B cell (primary cell): ENCODE measurements at regions not wholly inside any gene's neighbourhood (a gene's known extent, or its start where the extent isn't known, plus 50 kb on each side); places are given as distances from the start of the nearest gene placed in this dataset.

Source experiments
- ATAC-seq: fragments of 200-7000 bp; cut with Tn5 transposase; one replicate; pipeline ENCODE4 v1.10.0; 2021; ENCODE audit warnings: low read depth, mild to moderate bottlenecking, moderate number of reproducible peaks, moderate library complexity
- CTCF ChIA-PET: fragments of 350-600 bp; sonication (Branson Sonifier 250); formaldehyde crosslinking; loops from one replicate; lab custom pipeline; 2021; ENCODE audit warnings: antibody characterized with exemption, inconsistent platforms; lab: Charles Lee
- POLR2A ChIA-PET: fragments of 350-600 bp; sonication (Branson Sonifier 250); formaldehyde crosslinking; loops from one replicate; lab custom pipeline; 2021; ENCODE audit warnings: antibody characterized with exemption; lab: Charles Lee
- DNase-seq: peaks from one replicate; pipeline ENCODE4 v3.0.0; 2013
- H2AFZ ChIP-seq: 2 replicates; pipeline ENCODE4 v1.6.1; 2012; ENCODE audit warnings: mild to moderate bottlenecking, low read depth, low read length; ENCODE audit not compliant: insufficient read depth, poor library complexity, severe bottlenecking
- H3K27ac ChIP-seq, 2 donors: 1 replicate in 1 of 2; 2 replicates in 1 of 2; pipeline ENCODE4 v1.5.1; 2012 to 2013; ENCODE audit warnings: low read length in 2 of 2, mild to moderate bottlenecking in 2 of 2, moderate library complexity in 1 of 2
- H3K27me3 ChIP-seq, 4 experiments: fragments of 200-600 bp in 1 of 4; sonication (generic) in 1 of 4; replicated peaks in 1 of 4; 1 replicate in 2 of 4; 2 replicates in 2 of 4; pipeline versions ENCODE4 v1.6.1 to v1.7.0; 2013 to 2016; ENCODE audit warnings: low read length in 3 of 4, mild to moderate bottlenecking in 2 of 4, mixed read lengths in 1 of 4, moderate library complexity in 1 of 4; ENCODE audit not compliant: insufficient read depth in 4 of 4, control insufficient read depth in 3 of 4; ENCODE audit errors: control extremely low read depth in 1 of 4
- H3K36me3 ChIP-seq, 2 experiments: replicated peaks in 1 of 2; 1 replicate in 1 of 2; 2 replicates in 1 of 2; pipeline versions ENCODE4 v1.6.1 to v1.7.1; 2013; ENCODE audit warnings: low read length in 1 of 2; ENCODE audit not compliant: insufficient read depth in 2 of 2, control insufficient read depth in 1 of 2; ENCODE audit errors: control extremely low read depth in 1 of 2, extremely low read depth in 1 of 2
- H3K4me1 ChIP-seq, 2 donors: fragments of 200-600 bp in 1 of 2; sonication (generic) in 1 of 2; 1 replicate in 1 of 2; 2 replicates in 1 of 2; pipeline versions ENCODE4 v1.5.1 to v1.6.1; 2013 to 2017; ENCODE audit warnings: low read length in 2 of 2; ENCODE audit not compliant: control insufficient read depth in 2 of 2, insufficient read depth in 2 of 2
- H3K4me2 ChIP-seq: replicated peaks from 2 replicates; pipeline ENCODE3; 2012; ENCODE audit warnings: mild to moderate bottlenecking, low read depth, low read length; ENCODE audit not compliant: poor library complexity, severe bottlenecking
- H3K4me3 ChIP-seq, 5 experiments: fragments of 200-600 bp in 1 of 5; sonication (generic) in 1 of 5; 1 replicate in 3 of 5; 2 replicates in 2 of 5; pipeline versions ENCODE4 v1.5.1 to v1.7.0; 2011 to 2016; ENCODE audit warnings: low read length in 4 of 5, mild to moderate bottlenecking in 4 of 5, low read depth in 2 of 5, control low read depth in 1 of 5, moderate library complexity in 1 of 5; ENCODE audit not compliant: insufficient read depth in 1 of 5; ENCODE audit errors: control extremely low read depth in 1 of 5, extremely low read depth in 1 of 5
- H3K79me2 ChIP-seq: fragments of 200-600 bp; sonication (generic); one replicate; pipeline ENCODE4 v1.6.0; 2016; ENCODE audit warnings: low read length; ENCODE audit not compliant: control insufficient read depth, insufficient read depth
- H3K9ac ChIP-seq: fragments of 200-600 bp; sonication (generic); 2 replicates; pipeline ENCODE4 v1.6.1; 2017; ENCODE audit warnings: mild to moderate bottlenecking, low read length, moderate library complexity
- H3K9me3 ChIP-seq, 3 donors: one replicate each; pipeline versions ENCODE4 v1.6.1 to v1.7.1; 2013; ENCODE audit warnings: low read length in 2 of 3; ENCODE audit not compliant: control insufficient read depth in 2 of 3, insufficient read depth in 1 of 3; ENCODE audit errors: control extremely low read depth in 1 of 3
- H4K20me1 ChIP-seq: 2 replicates; pipeline ENCODE4 v1.6.0; 2012; ENCODE audit warnings: mild to moderate bottlenecking, low read length; ENCODE audit not compliant: insufficient read depth, control insufficient read depth, poor library complexity, severe bottlenecking
- H3K27ac Mint-ChIP-seq: one replicate; pipeline ENCODE4 v1.8.0; 2021; ENCODE audit warnings: mixed read lengths
- H3K27me3 Mint-ChIP-seq: one replicate; pipeline ENCODE4 v1.8.0; 2021; ENCODE audit warnings: mixed read lengths
- H3K4me1 Mint-ChIP-seq: one replicate; pipeline ENCODE4 v1.8.0; 2021; ENCODE audit warnings: mixed read lengths
- H3K4me3 Mint-ChIP-seq: one replicate; pipeline ENCODE4 v1.8.0; 2021; ENCODE audit warnings: mixed read lengths
- H3K9me3 Mint-ChIP-seq: one replicate; pipeline ENCODE4 v1.8.0; 2022; ENCODE audit warnings: mixed read lengths; ENCODE audit not compliant: insufficient read depth
- EZH2 ChIP-seq: IDR thresholded peaks from 2 replicates; pipeline ENCODE4 v1.6.1; 2012; ENCODE audit warnings: borderline replicate concordance, low read depth, mild to moderate bottlenecking, moderate library complexity, low read length; ENCODE audit not compliant: insufficient read depth, poor library complexity, severe bottlenecking
- WGBS: methylation state at CpG from one replicate; pipeline ENCODE4 v1.1.5; 2013; ENCODE audit warnings: missing lambda C conversion rate; ENCODE audit not compliant: insufficient coverage; 5-methylcytosine and 5-hydroxymethylcytosine counted together
- intact Hi-C: fragments of 100-400 bp; cut with micrococcal nuclease; formaldehyde crosslinking; loops from one replicate; pipeline ENCODE4 v1.10.0; 2022
- TF ChIP-seq, protein P1 (sequence below): fragments of 200-600 bp; IDR thresholded peaks from one replicate; pipeline ENCODE4 v1.8.0; 2022; ENCODE audit warnings: antibody characterized with exemption, mild to moderate bottlenecking

DNA sequence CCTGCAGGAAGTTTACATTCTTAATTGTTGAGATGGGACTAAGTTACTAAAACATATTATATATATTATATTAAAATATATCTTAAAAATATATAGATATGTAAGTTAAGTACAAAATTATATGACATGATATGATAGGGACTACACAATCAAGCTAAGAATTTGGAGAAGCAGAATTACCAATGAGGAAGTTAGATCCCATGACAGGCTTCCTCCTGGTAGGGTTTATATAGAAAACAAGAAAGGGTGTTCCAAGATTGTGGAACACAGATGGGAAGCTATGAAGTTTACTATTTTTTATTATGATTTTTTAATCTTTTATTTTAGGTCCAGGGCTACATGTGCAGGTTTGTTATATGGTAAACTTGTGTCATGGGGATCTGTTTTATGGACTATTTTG lies 260.8 kb upstream of the ZFHX3 start:
- DNase-seq (no peak), ATAC-seq (no peak)
- H3K27ac Mint-ChIP-seq, result no peak overlapping the region
- intact Hi-C loops, result no loop called here
- H3K4me3 Mint-ChIP-seq, result no peak overlapping the region
- H3K4me1 Mint-ChIP-seq, result peaks cover 8% of the 10 kb centered on the region
- TF ChIP-seq, protein P1, sequence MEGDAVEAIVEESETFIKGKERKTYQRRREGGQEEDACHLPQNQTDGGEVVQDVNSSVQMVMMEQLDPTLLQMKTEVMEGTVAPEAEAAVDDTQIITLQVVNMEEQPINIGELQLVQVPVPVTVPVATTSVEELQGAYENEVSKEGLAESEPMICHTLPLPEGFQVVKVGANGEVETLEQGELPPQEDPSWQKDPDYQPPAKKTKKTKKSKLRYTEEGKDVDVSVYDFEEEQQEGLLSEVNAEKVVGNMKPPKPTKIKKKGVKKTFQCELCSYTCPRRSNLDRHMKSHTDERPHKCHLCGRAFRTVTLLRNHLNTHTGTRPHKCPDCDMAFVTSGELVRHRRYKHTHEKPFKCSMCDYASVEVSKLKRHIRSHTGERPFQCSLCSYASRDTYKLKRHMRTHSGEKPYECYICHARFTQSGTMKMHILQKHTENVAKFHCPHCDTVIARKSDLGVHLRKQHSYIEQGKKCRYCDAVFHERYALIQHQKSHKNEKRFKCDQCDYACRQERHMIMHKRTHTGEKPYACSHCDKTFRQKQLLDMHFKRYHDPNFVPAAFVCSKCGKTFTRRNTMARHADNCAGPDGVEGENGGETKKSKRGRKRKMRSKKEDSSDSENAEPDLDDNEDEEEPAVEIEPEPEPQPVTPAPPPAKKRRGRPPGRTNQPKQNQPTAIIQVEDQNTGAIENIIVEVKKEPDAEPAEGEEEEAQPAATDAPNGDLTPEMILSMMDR, result no peak
- no peaks in the 10 kb centered on the region for H3K36me3 ChIP-seq
- no peaks in the 10 kb centered on the region for H3K9me3 Mint-ChIP-seq
- H3K27me3 Mint-ChIP-seq, result no peaks in the 10 kb centered on the region
- peaks cover 6 to 8% of the 10 kb centered on the region in 2 donors for H3K4me1 ChIP-seq
- H3K79me2 ChIP-seq, result no peaks in the 10 kb centered on the region
- ChIA-PET CTCF (interaction anchor here (0.6 kb wide), 1 partner anchor 81 kb away, joined by 3 read pairs; no protein-coding TSS in a partner anchor), POLR2A (no interaction called here)
- no peaks in the 10 kb centered on the region for H3K27me3 ChIP-seq
- no peak overlapping the region for H3K4me3 ChIP-seq
- H3K27ac ChIP-seq, result no peak overlapping the region
- no peaks in the 10 kb centered on the region for H3K9me3 ChIP-seq
- H4K20me1 ChIP-seq, result no peaks in the 10 kb centered on the region
- no peak overlapping the region for H3K4me2 ChIP-seq
- H2AFZ ChIP-seq, result no peak overlapping the region
- H3K9ac ChIP-seq, result no peak overlapping the region

DNA sequence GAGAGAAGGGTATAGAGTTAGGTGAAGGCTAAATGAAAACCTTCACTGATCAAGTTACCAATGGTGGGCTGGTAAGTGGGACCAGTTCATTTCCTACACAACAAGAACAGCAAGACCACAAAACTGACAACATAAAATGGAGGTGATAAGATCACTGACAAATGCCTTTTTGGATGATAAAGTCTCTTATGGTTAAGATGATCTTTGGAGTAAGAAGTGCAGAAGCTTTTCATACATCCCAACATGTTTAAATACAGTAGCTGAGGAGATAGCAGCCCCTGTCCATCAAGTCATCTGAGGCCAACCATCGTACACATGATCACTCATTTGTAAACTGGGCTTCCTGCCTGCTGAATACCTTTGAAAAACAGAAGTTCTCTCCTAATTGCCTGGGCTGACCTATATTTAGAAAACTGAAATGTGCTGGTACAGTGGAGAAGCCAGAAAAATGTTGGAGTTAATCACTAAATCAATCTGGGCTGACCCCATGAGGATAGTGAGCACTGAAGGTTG lies 259.0 kb upstream of the ZFHX3 start:
- no peaks in the 10 kb centered on the region for H3K27me3 Mint-ChIP-seq
- ATAC-seq (no peak), DNase-seq (no peak)
- H3K27me3 ChIP-seq, result no peaks in the 10 kb centered on the region
- no peak overlapping the region for H3K27ac Mint-ChIP-seq
- TF ChIP-seq EZH2, result no peak
- TF ChIP-seq, protein P1, result no peak
- H2AFZ ChIP-seq, result no peak overlapping the region
- no peak overlapping the region for H3K4me2 ChIP-seq
- no CpG with 5 or more reads among the region's 1 CpG for WGBS
- no peaks in the 10 kb centered on the region for H3K79me2 ChIP-seq
- no peak overlapping the region for H3K4me3 Mint-ChIP-seq
- no peak overlapping the region for H3K9ac ChIP-seq
- H4K20me1 ChIP-seq, result no peaks in the 10 kb centered on the region
- POLR2A ChIA-PET, result no interaction called here
- H3K4me1 Mint-ChIP-seq, result peaks cover 8% of the 10 kb centered on the region
- CTCF ChIA-PET, result no interaction called here
- no peak overlapping the region for H3K27ac ChIP-seq
- H3K36me3 ChIP-seq, result no peaks in the 10 kb centered on the region
- peaks cover 6 to 8% of the 10 kb centered on the region in 2 donors for H3K4me1 ChIP-seq
- no peaks in the 10 kb centered on the region for H3K9me3 Mint-ChIP-seq
- H3K9me3 ChIP-seq, result no peaks in the 10 kb centered on the region
- intact Hi-C loops, result no loop called here
- H3K4me3 ChIP-seq, result no peak overlapping the region
